ENCODE measurements at regions not wholly inside any gene's neighbourhood (a gene's known extent, or its start where the extent isn't known, plus 50 kb on each side); places are given as distances from the start of the nearest gene placed in this dataset.
A peak's percentile ranks its signal among the peaks of the same experiment; 100 is the strongest.

DNA sequence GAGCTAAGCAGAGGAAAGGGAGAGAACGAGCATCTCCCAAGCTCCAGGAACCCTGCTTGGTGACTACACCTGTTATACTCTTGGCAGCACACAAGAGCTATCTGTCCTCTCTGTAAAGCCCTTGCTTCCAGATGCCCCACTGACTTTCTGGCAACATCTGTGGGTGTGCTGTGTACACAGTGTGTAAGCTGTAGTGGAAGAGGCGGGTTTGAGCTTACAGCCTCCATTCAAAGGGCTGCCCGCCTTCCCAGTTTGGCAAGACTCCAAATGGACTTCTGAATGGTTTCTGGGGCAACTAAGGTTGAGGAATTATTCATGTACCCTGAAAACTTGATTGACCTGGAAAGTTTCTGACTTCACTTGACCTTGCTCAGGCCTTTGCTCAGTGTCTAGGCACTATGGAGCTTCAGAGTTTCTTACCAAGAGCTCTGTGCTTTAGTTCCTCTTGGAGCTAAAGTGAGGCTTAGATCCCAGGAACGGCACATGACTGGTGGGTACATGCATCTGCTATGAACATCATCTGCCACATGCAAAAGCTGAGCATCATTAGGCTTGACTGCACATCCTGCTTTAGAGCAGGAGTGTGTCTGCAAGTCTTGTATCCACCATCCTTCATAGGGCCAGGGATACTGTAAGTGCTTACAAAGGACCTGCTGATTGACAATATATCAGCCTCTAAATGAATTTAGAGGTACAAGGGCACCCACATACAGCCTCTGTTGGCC is 290.9 kb upstream of the SIX2 start:
- no peak for DNase-seq

DNA sequence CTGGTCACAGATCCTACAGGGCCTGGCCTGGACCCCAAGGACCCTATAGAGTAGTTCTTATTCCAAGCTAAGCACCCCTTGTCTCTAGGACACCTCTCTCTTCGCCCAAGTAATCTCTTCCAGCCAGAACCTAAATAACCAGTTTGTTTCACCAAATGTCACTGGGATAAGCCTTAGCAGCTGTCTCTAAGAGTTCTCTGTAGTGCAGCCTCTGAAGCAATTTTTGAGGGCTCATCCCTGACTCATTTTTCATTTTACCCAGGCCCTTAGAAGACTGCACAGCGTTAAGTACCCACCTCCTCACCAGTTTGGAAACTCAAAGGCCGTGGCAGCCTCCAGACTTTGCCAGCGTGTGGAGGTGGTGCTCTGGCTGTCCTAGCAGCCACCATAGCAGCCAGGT is 290.1 kb upstream of the SIX2 start:
- DNase-seq, result no peak

DNA sequence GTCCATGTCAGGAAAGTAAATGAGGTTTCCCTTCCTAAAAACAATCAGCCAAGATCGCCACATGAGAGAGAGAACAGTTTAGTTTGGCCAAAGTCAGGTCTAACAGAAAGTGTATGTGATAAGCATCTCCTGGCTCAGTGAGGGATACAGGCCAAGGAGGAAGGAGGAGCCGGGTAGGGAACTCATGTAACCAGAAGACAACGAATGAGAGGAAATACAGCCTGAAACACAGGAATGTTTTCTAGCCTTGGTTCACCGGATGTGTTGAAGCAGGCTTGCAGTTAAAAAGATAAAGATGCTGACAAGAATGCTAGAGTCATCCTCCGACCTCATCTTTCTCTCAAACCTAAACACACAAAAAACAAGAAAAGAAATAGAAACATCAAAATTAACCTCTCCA is 283.9 kb upstream of the SIX2 start:
- DNase-seq, result no peak

DNA sequence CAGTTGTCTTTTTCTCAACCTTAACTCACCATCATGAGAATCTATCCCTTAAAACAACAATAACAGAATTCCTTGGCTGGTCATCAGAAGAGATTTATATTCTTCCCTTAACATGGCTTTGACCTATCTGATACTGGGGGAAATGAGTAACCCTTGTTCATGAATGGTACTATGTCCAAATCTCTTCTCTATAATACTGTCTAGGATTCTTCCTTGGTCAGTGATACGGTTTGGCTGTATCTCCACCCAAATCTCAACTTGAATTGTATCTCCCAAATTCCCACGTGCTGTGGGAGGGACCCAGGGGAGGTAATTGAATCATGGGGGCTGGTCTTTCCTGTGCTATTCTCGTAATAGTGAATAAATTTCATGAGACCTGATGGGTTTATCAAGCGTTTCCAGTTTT is 282.0 kb upstream of the SIX2 start:
- DNase-seq, result no peak

DNA sequence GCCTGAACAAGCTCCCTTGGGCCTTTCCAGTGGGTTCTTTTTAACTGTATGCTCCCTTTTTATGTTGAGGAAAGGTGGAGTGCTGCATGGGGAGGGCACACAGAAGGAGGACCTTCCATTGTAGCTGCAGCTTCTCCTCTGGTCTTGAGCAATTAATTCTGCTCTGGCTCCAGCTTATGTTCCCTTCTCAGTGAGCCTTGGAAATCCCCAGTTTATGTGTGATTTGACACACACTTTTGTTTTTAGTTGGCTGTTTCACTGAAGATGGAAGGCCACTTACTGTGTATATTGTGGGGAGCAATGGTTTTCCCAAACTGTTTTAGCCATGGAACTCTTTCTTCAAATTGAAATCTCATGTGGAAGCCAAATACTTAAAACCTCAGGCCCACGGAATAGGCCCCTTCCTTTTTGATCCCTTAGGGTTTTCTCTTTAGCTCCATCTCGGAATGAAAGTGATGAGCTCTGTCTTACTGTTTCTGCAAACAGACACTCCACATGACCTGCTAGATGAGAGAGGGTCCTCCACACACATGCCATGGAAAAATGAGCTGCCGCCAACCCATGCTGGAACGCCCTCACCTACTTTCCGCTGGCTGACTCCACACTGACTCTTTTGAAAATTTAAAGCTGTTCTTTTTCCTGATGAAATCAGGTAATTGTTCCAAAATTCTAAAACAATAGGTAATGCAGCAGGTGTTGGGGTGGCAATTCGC is 280.9 kb upstream of the SIX2 start:
- peak; percentile 7 for DNase-seq

DNA sequence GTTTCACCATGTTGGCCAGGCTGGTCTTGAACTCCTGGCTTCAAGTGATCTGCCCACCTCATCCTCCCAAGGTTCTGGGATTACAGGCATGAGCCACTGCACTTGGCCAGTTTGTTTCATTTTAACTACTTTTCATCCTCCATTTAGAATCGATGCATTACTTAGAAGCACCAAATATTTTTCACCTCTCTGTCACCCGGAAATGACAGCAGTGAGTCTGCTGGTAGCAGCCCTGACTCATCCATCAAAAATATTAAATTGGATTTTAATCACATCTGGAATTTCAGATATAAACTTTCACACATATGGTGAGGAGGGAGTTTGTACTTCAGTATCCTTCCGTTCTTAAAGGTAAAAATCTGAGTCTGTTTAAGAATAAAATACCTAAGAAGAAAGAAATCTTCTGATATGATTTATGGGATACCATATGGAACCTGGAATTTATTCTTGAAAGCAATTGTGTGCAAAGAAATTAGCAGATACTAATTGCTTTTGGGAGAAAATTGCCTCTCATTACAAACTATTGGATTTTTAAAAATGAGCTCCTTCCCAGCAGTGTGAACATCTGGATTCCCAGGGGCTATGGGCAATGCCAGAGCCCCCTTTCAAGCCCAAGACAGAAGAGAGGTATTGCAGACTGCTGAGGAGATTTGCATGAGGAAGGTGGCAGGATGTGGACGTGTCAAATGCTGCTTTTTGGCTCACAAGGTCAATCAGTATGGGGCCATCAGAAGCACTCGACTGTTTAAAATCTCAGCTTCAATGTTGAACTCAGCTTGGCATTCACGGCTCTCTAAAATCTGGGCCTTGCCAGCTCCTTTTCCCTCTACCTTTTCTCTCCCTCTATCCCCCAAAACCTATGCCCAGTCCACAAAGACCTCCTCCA is 279.5 kb upstream of the SIX2 start:
- DNase-seq, result no peak

DNA sequence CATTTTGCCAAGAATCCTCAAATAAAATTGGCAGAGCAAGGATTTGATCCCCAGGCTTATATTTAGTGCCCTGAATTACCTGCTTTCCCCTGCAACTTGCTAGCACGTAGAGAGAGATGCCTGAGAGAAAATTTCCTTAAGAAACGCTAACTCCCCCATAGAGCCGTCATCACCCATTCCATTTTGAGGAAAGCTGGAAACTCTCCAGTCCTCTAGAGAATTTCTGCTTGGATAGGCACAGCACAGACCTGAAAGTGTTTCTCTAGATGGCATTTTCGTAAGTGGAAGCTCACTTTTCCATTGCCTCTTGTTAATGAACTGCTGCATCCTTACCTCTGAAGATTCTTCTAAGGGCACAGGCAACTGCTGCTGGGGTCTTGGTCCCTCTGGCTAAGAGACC is 277.8 kb upstream of the SIX2 start:
- DNase-seq, result no peak

DNA sequence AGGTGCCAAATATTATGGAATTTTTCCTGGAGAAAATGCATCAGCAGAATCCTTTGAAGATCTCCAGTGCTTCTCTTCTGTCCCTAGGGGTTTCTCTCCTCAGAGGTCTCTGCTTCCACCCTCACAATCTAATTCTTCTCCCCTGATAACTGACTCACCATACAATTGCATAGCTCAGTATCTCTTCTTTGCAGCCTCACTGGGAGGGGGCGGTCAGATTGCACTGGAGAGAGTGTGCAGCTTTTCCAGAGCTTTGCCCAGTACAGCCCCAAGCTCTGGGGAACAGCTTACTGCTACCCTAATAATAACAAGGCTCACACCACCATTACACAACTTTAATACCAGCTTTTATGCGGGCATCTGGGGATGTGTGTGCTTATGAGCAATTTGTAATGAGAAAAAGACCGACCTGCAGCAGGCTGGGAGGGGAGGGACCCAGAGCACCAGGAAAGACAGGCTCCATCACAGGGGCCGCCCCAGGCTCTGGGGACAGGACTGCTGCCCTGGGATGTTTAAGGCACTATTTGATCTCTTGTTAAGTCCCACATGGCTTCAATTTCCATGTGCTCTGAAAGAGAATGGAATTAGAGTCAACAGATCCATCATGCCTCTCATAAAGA is 276.6 kb upstream of the SIX2 start:
- DNase-seq, result no peak

DNA sequence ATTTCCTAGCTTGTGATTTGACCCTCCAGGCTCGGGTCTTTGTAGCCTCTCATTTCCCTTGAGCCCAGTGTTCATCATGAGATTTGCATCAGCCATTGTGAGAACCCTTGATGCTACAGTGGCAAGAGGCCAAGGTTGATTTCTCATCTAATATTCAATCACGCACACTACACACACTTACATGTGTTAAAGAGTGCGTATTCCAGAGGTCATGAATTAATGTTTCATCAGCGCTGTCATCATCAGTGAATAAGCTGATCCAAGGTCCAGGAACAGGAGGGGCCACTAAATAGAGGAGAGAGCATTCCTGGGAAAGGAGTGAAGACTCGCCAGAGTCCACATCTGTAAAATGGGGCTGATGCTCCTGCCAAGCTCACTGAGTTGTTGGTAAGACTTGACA is 276.1 kb upstream of the SIX2 start:
- no peak for DNase-seq

DNA sequence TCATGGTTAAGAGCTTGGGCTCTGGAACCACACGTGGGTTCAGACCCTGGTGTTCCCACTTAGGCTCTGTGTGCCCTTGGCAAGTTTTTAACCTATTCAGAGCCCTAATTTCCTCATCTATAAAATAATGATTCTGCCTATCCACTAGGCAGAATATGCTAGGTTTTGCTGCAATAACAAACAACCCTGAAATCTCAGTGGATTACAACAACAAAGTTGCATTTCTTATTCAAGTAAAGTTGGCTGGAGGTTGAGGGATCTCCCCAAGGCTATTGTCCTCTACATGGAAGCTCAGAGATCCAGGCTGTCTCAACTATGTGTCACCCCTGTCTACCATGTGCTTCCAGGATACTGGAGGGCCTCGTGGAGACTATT is 275.4 kb upstream of the SIX2 start:
- no peak for DNase-seq

DNA sequence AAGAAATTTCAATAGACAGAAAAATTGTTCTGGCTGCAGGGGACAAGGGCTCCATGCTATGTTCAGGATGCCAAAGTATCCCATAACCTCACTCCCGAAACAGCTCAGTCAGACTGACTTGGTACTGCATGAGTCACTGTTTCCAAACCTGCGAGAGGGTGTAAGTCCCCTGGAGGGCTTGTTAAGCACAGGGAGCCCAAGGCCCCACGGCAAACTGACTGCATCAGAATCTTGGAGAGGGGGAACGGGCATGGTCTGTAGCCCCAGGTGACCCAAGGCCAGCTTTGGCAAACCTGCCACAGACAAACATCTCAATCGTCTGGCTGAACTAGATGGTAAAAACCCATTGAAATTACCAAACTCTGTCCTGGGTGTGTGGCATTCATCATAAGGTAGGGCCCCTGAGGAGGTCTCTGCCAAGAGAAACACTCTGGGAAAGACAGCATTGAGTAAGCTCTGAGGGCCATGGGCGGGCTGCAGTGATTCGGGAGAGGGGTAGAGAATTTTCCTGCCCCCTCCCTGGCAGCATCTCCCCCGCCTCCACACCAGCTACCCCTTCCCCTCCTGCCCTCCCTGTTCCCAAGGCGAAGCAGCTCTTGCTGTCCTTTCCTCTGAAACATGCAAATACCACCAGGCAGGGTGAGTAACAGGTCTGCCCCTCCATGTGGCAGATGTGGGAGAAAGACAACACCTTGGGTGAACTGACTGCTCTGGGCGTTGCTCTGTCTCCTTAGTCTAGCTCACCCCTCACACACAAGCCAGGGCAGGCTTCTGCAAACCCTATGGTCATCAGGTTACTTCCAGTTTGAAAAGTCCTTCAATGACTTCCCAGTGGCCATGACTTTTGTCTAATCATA is 274.7 kb upstream of the SIX2 start:
- no peak for DNase-seq

DNA sequence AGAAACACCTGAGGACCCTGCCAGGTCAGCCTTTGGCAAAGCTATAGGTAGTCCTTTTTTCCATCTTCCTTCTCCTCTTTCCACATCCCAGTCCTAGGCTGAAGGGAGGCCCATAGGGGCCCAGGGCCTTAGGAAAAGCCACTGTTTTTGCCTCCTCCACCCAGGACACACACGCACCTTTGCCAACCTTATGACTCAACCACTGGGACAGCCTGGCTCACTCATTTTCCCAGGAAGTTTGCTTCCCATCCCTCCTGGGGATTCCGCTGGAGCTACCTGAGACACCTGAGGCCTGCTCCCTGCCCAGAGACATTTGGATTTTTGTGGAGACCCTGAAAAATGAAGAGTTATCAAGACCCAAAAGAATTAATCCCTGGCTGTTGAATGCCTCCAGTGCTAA is 273.4 kb upstream of the SIX2 start:
- DNase-seq, result no peak

DNA sequence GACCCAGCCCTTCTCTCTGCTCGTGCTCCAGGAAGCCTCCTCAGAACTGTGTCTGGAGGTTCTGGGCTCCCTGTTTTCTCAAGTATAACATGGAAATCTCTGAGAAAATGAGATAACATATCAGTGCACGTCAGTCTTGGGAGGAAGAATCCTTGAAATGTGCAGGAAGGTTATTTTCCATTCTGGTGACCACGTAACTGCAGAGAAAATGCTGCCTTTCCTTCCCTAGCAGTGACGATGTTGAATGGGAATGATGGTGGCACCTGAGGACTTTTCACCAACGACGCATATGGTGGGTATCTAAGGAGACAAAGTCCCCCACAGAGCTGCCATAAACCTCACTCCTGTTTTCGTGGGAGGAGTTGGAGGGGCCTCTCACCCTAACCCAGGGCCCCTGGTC is 272.1 kb upstream of the SIX2 start:
- no peak for DNase-seq

DNA sequence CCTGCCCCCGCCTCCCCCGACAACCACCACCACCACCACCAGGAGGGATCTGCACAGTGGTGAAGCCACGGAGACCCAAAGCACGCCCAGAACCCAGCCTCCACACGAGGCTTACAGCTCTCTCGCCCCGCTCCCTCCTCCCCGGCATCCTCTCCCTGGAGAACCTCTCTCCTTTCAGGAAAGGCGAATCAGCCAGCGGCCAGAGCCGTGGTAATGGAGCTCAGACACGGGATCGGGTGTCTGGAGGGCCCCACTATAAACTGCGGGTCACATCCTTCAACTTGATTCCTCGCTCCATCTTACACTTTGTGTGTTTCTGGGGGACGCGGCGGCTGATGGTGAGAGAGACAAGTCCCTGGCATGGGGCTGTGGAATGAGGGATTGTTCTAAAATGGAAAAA is 271.5 kb upstream of the SIX2 start:
- no peak for DNase-seq

DNA sequence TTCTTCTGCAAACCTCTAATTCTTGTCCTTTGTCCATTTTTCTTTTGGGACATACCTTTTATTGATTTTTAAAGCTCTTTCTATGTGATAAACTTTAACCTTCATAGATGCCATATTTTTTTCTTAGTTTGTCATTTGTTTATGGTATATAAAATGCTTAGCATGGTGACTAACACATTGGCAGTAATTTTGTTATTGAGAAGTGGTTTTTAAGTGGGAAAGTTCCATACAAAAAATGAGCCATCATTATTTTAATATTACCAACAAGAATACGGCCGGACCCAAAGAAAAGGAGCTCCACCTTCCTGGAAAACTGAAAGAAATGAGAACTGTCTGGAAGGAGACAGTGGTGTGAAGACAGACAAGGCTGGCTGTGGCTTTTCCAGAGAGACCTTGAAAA is 270.1 kb upstream of the SIX2 start:
- no peak for DNase-seq

DNA sequence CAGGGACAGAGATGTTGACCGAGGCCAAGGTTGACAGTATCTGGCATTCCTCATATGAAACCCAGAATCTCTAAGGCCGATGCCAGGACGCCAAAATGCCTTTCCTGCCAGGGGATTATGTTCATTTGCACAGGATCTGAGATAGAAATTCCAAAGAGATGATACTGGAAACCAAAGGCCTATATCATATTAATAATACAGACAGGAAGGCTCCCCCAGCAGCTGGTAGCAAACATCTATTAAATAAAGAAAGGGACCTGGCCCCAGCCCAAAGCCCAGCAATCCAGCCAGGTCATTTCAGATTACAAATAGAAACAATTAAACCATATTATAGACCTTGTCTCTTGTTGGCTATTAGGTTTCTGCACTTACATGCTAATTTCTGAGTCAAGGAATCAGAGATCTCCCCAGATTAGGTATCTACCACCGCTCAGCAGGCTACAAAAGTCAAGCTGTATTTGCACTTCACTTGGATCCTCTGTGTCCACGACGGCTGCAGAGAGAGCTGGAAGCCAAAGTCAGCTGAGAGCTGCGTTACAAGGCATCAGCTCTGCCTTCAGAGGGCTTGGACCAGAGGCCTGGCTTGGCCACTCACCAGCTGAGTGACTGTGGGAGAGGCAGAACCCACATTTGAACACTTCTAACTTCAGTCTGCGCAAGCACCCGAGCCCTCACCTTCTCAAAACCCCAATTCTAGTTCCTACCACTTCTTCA is 269.3 kb upstream of the SIX2 start:
- DNase-seq, result no peak

DNA sequence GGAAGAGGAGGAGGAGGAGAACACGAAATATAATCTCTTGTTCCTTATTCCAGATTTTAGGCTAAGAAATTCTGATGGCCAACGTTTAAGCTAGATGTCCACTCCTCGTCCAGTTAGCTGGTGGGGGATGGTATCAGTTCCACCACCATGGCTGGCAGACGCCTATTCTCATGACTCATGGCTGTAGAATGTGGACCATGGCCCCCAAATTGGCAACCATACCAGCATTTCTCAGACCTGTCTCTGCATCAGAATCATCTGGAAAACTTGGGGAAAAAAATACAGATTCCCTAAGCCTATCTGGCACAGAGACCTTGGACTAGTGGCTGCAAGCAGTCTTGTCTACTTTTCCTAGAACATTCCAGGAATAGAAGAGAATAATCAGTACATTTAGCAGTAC is 267.7 kb upstream of the SIX2 start:
- no peak for DNase-seq

DNA sequence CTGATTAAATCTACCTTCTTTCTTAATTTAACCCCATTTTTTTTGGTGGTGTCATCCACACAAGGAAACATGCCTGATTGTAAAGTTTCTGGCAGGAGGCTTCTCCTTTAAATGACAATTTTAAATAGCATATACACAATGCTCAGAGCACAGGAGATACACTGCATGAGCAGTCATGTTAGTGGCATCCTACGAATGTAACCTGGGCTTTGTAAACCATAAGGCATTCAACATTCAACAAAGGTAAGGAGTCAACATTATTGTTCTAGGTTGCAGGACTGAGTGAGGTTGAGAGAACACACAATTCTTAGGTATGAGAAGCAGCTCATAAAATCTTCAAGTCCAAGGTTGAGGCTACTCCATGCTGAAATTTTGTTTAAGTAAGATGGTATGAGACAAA is 266.6 kb upstream of the SIX2 start:
- no peak for DNase-seq

DNA sequence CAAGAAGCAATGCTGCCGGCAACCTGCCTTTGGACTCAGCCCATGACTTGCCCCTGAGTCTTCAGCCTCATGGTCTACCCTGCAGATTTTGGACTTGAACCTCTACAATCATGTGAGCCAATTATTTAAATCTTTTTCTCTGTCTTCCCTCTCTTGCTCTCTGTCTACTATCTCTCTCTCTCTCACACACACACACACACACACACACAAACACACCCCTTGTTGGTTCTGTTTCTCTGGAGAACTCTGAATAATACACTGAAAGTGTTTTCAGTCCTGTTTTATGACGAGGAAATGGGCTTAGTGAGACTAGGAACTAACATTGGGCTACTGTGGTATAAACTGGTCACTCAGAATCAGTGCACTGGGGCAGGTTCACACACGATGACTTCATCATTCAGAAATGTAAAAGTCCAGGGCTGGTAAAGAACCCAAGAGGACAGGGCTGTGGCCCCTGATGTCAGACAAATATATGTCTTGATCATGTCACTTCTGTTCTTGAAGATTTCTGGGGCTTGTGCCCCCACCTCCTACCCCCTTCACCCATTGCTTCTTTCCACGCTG is 266.1 kb upstream of the SIX2 start:
- no peak for DNase-seq

DNA sequence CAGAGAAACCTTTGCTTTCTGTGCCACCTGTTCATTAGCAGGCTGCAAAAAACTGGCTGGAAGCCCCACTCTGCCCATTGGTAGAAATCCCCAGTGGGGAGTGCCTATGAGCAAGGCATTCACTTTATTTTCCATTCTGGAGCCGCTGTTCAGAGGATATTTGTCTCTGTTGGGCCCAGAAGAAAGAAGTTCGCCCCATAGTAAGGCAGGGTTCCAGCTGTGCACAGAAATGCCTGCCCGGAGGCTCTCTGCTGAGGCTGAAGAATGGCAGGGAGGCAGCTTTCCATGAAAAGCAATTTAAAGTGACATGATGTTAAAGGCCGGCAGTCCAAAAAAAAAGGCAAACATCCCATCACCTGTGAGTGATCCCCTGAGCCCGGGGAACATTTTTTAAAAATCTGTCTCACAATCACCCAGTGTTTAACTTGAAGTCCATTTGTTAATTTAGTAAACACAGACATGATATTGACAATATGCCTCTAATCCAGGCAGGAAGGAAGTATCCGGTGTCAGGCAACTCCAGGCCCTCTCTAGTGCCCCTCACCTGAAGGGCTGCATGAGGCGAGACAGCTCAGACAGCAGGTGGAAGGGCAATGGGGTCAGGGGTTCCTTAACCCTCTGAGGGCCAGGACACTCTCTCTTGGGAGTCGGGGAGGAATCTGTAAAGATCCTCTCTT is 265.1 kb upstream of the SIX2 start:
- no peak for DNase-seq
